Naive thymus-derived CD8-positive, alpha-beta T cell (primary cell): ENCODE measurements at regions not wholly inside any gene's neighbourhood (a gene's known extent, or its start where the extent isn't known, plus 50 kb on each side); places are given as distances from the start of the nearest gene placed in this dataset.
"Not testable (repeated sequence)": the region's sequence is repeated elsewhere in the genome, so short reads cannot be mapped to it uniquely, and the experiment has no call there.

Source experiments
- ATAC-seq, 2 donors: fragments of 150-1000 bp; cut with Tn5 transposase in 1 of 2; sonication (Bioruptor Pico), chemical (Tn5 transposase) in 1 of 2; 1 replicate in 1 of 2; 2 replicates in 1 of 2; pipeline ENCODE4 v1.10.0; 2021; ENCODE audit warnings: mild to moderate bottlenecking in 2 of 2, moderate library complexity in 2 of 2
- POLR2A ChIA-PET: fragments of 350-600 bp; sonication (Branson Sonifier 250); formaldehyde crosslinking; loops from one replicate; lab custom pipeline; 2021; ENCODE audit warnings: antibody characterized with exemption; lab: Charles Lee
- DNase-seq, 10 donors: peaks; one replicate each; pipeline versions ENCODE4 v3.0.0 to v3.0.0-alpha.2; 2020 to 2022
- H3K27ac Mint-ChIP-seq, 10 donors: one replicate each; pipeline ENCODE4 v1.8.0; 2020 to 2022; ENCODE audit warnings: mild to moderate bottlenecking in 10 of 10, mixed read lengths in 10 of 10, moderate library complexity in 4 of 10, inconsistent platforms in 1 of 10
- H3K27me3 Mint-ChIP-seq, 5 donors: one replicate each; pipeline ENCODE4 v1.8.0; 2021 to 2022; ENCODE audit warnings: mixed read lengths in 5 of 5
- H3K36me3 Mint-ChIP-seq, 3 donors: one replicate each; pipeline ENCODE4 v1.8.0; 2020 to 2022; ENCODE audit warnings: mixed read lengths in 3 of 3, mild to moderate bottlenecking in 2 of 3, inconsistent platforms in 1 of 3
- H3K4me1 Mint-ChIP-seq, 4 donors: one replicate each; pipeline ENCODE4 v1.8.0; 2021 to 2022; ENCODE audit warnings: mixed read lengths in 4 of 4
- H3K4me3 Mint-ChIP-seq, 10 donors: one replicate each; pipeline ENCODE4 v1.8.0; 2020 to 2022; ENCODE audit warnings: mild to moderate bottlenecking in 10 of 10, mixed read lengths in 10 of 10, moderate library complexity in 6 of 10, inconsistent platforms in 1 of 10
- H3K9me3 Mint-ChIP-seq, 9 donors: one replicate each; pipeline ENCODE4 v1.8.0; 2020 to 2022; ENCODE audit warnings: mixed read lengths in 9 of 9, mild to moderate bottlenecking in 3 of 9, inconsistent platforms in 1 of 9, moderate library complexity in 1 of 9

DNA sequence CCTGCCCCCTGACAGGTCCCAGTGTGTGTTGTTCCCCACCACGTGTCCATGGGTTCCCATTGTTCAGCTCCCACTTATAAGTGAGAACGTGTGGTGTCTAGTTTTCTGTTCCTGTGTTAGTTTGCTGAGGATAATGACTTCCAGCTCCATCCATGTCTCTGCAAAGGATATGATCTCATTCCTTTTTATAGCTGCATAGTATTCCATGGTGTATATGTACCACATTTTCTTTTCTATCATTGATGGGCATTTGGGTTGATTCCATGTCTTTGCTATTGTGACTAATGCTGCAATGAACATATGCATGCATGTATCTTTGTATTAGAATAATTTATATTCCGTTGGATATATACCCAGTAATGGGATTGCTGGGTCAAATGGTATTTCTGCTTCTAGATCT is 108.0 kb upstream of the KCNK1 start:
- POLR2A ChIA-PET, H3K4me1 Mint-ChIP-seq, H3K36me3 Mint-ChIP-seq, ATAC-seq, H3K4me3 Mint-ChIP-seq, DNase-seq, H3K27ac Mint-ChIP-seq, H3K27me3 Mint-ChIP-seq: not testable (repeated sequence)
- peaks cover 0 to 23% (median 9%) of the 10 kb centered on the region in 9 donors for H3K9me3 Mint-ChIP-seq

GRCh38 chr1:233509526-233509925 is 104.4 kb upstream of the KCNK1 start:
- Mint-ChIP-seq H3K4me3 (no peak overlapping the region), H3K36me3 (peaks cover 0 to 4% (median 0%) of the 10 kb centered on the region in 3 donors), H3K27ac (no peak overlapping the region)

DNA sequence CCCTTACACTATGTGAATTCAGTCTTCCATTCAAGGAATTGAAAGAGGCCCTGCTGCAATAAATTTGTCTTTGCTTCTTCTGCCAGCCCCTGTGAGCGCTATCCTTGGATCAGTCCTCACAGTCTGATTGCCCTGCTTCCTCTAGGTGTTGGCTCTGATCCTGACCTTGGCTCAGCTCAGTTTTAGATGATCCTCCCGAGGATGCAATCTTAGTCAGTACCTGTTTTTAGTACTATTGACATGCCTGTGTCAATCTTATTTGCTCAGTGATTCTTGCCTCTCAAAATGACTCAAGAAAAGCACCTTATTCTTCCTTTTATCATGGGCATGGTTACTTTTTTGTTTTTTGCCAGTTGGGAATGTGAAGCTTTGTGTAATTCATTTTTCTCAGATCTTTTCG is 101.4 kb upstream of the KCNK1 start:
- POLR2A ChIA-PET, result no interaction called here
- no peak overlapping the region for H3K27ac Mint-ChIP-seq
- H3K4me1 Mint-ChIP-seq, result no peaks in the 10 kb centered on the region
- DNase-seq (no peak), ATAC-seq (no peak)
- H3K27me3 Mint-ChIP-seq, result peaks cover 0 to 12% (median 3%) of the 10 kb centered on the region in 5 donors
- H3K9me3 Mint-ChIP-seq, result peaks cover 0 to 2% (median 0%) of the 10 kb centered on the region in 9 donors
- no peak overlapping the region for H3K4me3 Mint-ChIP-seq
- H3K36me3 Mint-ChIP-seq, result no peaks in the 10 kb centered on the region

More at GRCh38 chr1:233509526-233509925, 104.4 kb upstream of the KCNK1 start:
- ATAC-seq (no peak), DNase-seq (no peak)
- Mint-ChIP-seq H3K9me3 (peaks cover 0 to 23% (median 6%) of the 10 kb centered on the region in 9 donors), H3K27me3 (peaks cover 0 to 8% (median 5%) of the 10 kb centered on the region in 5 donors), H3K4me1 (no peaks in the 10 kb centered on the region)
- POLR2A ChIA-PET, result no interaction called here

- peaks cover 0 to 6% (median 0%) of the 10 kb centered on the region in 9 donors for H3K9me3 Mint-ChIP-seq
- no peak overlapping the region for H3K27ac Mint-ChIP-seq
- DNase-seq, result no peak
- no peaks in the 10 kb centered on the region for H3K36me3 Mint-ChIP-seq
- POLR2A ChIA-PET, result no interaction called here
- peaks cover 0 to 12% (median 3%) of the 10 kb centered on the region in 5 donors for H3K27me3 Mint-ChIP-seq
- H3K4me1 Mint-ChIP-seq, result peaks cover 0 to 2% (median under 1%) of the 10 kb centered on the region in 4 donors
- no peak overlapping the region for H3K4me3 Mint-ChIP-seq
- ATAC-seq, result no peak
These were observed 100.5 kb upstream of the KCNK1 start for GRCh38 chr1:233513431-233513830.

DNA sequence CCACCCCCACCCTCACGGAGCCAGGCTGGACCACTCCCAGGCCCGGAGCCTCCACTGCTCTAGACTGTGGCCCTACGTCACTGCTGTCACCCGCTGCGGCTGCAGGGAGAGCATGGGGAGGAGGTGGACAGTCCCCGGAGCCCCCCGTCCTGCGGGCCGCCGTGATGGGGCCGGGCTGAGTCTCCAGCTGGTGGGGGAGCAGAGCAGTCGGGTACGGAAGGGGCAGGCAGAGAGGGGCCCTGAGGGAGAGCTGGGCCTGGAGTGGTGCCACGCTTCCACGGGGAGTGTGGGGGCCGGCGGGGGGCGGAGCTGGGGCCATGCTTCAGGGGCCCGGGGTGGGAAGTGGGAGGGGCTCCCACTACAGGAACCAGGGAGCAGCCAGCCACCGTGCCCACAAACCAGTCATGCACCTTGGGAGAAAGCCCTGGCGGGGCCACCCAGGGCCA is 98.9 kb upstream of the KCNK1 start:
- no peak for ATAC-seq
- Mint-ChIP-seq H3K36me3 (no peaks in the 10 kb centered on the region), H3K4me3 (no peak overlapping the region), H3K9me3 (peaks cover 0 to 15% (median 3%) of the 10 kb centered on the region in 9 donors), H3K27ac (no peak overlapping the region), H3K27me3 (peaks cover 0 to 15% (median 3%) of the 10 kb centered on the region in 5 donors), H3K4me1 (peaks cover 0 to 6% (median 2%) of the 10 kb centered on the region in 4 donors)
- DNase-seq, result no peak
- POLR2A ChIA-PET, result no interaction called here

GRCh38 chr1:233516732-233517131 is 97.2 kb upstream of the KCNK1 start:
- ATAC-seq, result no peak
- peaks cover 0 to 15% (median 3%) of the 10 kb centered on the region in 9 donors for H3K9me3 Mint-ChIP-seq
- H3K27ac Mint-ChIP-seq, result no peak overlapping the region
- DNase-seq, result no peak
- POLR2A ChIA-PET, result no interaction called here
- H3K4me3 Mint-ChIP-seq, result no peak overlapping the region
- H3K36me3 Mint-ChIP-seq, result no peaks in the 10 kb centered on the region
- H3K4me1 Mint-ChIP-seq, result peaks cover 0 to 6% (median 2%) of the 10 kb centered on the region in 4 donors
- peaks cover 0 to 16% (median 3%) of the 10 kb centered on the region in 5 donors for H3K27me3 Mint-ChIP-seq

DNA sequence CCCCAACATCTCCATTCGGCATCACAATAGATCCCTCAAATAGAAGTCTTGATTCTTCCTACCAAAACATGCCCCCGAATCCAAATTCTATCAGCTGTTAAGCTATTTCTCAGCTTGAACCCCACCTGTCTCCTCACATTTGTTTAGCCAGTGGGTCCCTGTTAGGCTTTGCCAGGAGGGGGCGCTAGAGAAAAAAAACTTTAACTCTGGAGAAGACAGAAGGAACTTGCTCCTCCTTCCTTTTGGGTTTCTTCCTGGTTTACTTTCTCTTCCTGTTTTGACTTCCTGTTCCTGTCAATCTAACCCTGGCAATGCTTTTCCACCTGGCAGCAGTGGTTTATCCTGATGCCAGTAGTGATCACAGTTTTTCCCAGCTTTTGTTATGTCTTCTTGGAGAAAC is 95.6 kb upstream of the KCNK1 start:
- peaks cover 0 to 15% (median 3%) of the 10 kb centered on the region in 9 donors for H3K9me3 Mint-ChIP-seq
- H3K27ac Mint-ChIP-seq, result no peak overlapping the region
- POLR2A ChIA-PET, result no interaction called here
- H3K36me3 Mint-ChIP-seq, result no peaks in the 10 kb centered on the region
- H3K4me1 Mint-ChIP-seq, result peaks cover 0 to 6% (median 2%) of the 10 kb centered on the region in 4 donors
- H3K27me3 Mint-ChIP-seq, result peaks cover 2 to 16% (median 4%) of the 10 kb centered on the region in 5 donors
- DNase-seq, result no peak
- no peak overlapping the region for H3K4me3 Mint-ChIP-seq
- no peak for ATAC-seq

DNA sequence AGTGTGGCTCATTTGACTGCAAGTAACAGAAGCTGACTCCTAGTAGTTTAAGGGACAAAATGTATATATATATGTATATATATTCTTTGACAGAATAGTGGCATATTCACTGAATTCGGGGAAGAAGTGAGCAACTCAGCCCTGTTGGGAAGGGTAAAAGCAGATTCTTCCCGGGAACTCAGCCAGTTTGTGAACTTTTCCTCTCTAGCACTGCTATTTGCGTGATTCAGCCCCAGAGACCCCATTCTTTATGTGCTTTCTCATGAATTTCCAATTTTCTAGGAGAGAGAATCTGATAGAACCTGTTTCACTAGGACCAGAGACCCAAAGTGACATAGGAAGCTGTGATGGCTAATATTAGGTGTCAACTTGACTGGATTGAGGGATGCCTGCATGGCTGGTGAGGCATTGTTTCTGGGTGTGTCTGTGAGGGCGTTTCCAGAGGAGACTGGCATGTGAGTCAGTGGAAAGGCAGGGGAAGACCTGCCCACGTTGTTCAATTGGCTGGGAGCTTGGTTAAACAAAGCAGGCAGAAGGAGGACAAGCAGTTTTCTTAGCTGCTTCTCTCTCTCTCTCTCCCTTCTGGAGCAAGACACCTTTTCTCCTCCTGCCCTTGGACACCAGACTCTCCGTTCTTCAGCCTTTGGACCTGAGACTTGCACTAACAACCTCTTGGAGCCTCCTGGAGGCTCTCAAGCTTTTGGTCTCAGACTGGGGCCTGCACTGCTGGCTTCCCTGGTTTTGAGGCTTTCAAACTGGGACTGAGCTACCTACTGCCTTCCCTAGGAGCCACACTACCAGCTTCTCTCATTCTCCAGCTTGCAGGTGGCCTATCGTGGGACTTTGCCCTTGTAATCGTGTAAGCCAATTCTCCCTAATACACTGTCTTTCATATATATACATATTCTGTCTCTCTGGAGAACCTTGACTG is 93.4 kb upstream of the KCNK1 start:
- peaks cover 0 to 15% (median 3%) of the 10 kb centered on the region in 9 donors for H3K9me3 Mint-ChIP-seq
- H3K4me1 Mint-ChIP-seq, result peaks cover 0 to 6% (median 2%) of the 10 kb centered on the region in 4 donors
- H3K27me3 Mint-ChIP-seq, result peaks cover 4 to 15% (median 7%) of the 10 kb centered on the region in 5 donors
- no peak overlapping the region for H3K27ac Mint-ChIP-seq
- DNase-seq (no peak), ATAC-seq (no peak)
- H3K36me3 Mint-ChIP-seq, result no peaks in the 10 kb centered on the region
- POLR2A ChIA-PET, result no interaction called here
- H3K4me3 Mint-ChIP-seq, result no peak overlapping the region

GRCh38 chr1:233523047-233523446 is 90.9 kb upstream of the KCNK1 start:
- H3K4me3 Mint-ChIP-seq, result no peak overlapping the region
- peaks cover 2 to 15% (median 7%) of the 10 kb centered on the region in 5 donors for H3K27me3 Mint-ChIP-seq
- no peak overlapping the region for H3K27ac Mint-ChIP-seq
- POLR2A ChIA-PET, result no interaction called here
- H3K4me1 Mint-ChIP-seq, result peaks cover 0 to 6% (median 2%) of the 10 kb centered on the region in 4 donors
- DNase-seq (no peak), ATAC-seq (no peak)
- H3K9me3 Mint-ChIP-seq, result peaks cover 0 to 15% (median 3%) of the 10 kb centered on the region in 9 donors
- H3K36me3 Mint-ChIP-seq, result no peaks in the 10 kb centered on the region

DNA sequence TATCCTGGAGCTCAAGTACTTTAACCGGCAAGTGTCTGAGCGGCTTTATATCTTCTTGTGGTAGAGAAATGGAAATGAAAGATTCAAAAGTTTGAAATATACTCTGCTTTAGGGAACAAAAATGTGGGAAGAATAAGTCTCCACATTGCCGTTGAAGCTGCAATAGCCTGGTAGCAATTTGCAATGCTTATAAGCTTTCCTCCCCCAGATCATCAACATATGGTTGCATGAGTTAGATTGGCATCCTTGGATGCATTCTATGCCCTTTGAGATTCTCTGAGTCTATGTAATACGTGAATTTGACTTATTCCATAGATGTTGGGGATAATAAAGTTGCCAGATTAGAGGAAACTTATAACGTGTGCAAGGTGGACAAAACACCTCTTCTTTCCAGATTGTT is 86.1 kb upstream of the KCNK1 start:
- ATAC-seq, result no peak
- DNase-seq, result no peak
- peaks cover 0 to 18% (median 9%) of the 10 kb centered on the region in 9 donors for H3K9me3 Mint-ChIP-seq
- no peaks in the 10 kb centered on the region for H3K36me3 Mint-ChIP-seq
- peaks cover 0 to 14% (median 4%) of the 10 kb centered on the region in 5 donors for H3K27me3 Mint-ChIP-seq
- H3K4me3 Mint-ChIP-seq, result no peak overlapping the region
- no peaks in the 10 kb centered on the region for H3K4me1 Mint-ChIP-seq
- POLR2A ChIA-PET, result no interaction called here
- no peak overlapping the region for H3K27ac Mint-ChIP-seq

- peaks cover 2 to 15% (median 9%) of the 10 kb centered on the region in 5 donors for H3K27me3 Mint-ChIP-seq
- no peak overlapping the region for H3K27ac Mint-ChIP-seq
- DNase-seq (no peak), ATAC-seq (no peak)
- H3K4me3 Mint-ChIP-seq, result no peak overlapping the region
- peaks cover 0 to 18% (median 9%) of the 10 kb centered on the region in 9 donors for H3K9me3 Mint-ChIP-seq
- POLR2A ChIA-PET, result no interaction called here
- H3K36me3 Mint-ChIP-seq, result no peaks in the 10 kb centered on the region
- H3K4me1 Mint-ChIP-seq, result no peaks in the 10 kb centered on the region
These were observed 83.1 kb upstream of the KCNK1 start for GRCh38 chr1:233530665-233531386.

DNA sequence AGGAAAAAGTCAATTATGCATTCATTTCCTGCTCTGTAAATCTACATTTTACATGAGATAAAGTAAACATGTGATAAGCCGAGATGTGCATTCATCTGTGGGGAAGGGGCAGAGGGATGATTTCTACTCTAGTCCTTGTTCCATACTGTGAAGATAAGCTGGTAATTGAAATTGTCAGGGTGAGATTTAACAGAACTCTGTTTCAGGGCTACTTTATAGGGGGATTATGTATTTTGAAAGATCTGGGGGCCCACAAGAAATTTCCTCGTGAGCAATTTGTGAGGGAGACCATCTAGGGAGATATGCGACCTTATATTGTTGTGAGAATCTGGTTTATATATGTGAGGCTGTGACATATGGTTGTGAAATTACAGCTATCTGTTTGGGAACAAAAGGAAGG is 73.1 kb upstream of the KCNK1 start:
- Mint-ChIP-seq H3K27ac (peak overlapping the region in 1 of 10 donors; percentile 16), H3K9me3 (peaks cover 0 to 14% (median 2%) of the 10 kb centered on the region in 9 donors), H3K4me3 (no peak overlapping the region), H3K36me3 (no peaks in the 10 kb centered on the region), H3K4me1 (no peaks in the 10 kb centered on the region), H3K27me3 (peaks cover 3 to 31% (median 14%) of the 10 kb centered on the region in 5 donors)
- POLR2A ChIA-PET, result no interaction called here
- ATAC-seq (no peak), DNase-seq (no peak)
